ENCODE measurements at regions not wholly inside any gene's neighbourhood (a gene's known extent, or its start where the extent isn't known, plus 50 kb on each side); places are given as distances from the start of the nearest gene placed in this dataset.

GRCh38 chr3:150216041-150216811 lies 191.9 kb upstream of the TSC22D2 start:
- Histone ChIP-seq H3K4me2 (ENCODE audit: insufficient read depth in 1 of 2, low read depth in 2 of 2, low read length in 2 of 2) (no peak overlapping the region), H3K4me3 (ENCODE audit: extremely low read depth in 1 of 4, insufficient read depth in 2 of 4, low read depth in 3 of 4, low read length in 4 of 4) (no peak overlapping the region), H2BK12ac (ENCODE audit: low read depth, low read length) (peak overlapping the region; percentile 43; the same call in 1 of the 2 replicates), H4K91ac (replicated peaks; ENCODE audit: insufficient read length, low read length) (no peak overlapping the region), H3K27ac (ENCODE audit: low read depth, low read length) (no peak overlapping the region), H3K79me2 (ENCODE audit: control insufficient read depth in 1 of 2, insufficient read depth in 2 of 2, low read length in 2 of 2) (no peaks in the 10 kb centered on the region), H3K36me3 (ENCODE audit: control insufficient read depth in 2 of 4, insufficient read depth in 4 of 4, low read length in 3 of 4) (no peaks in the 10 kb centered on the region), H3K4ac (replicated peaks; ENCODE audit: insufficient read length, low read depth, low read length) (no peak overlapping the region), H3K4me1 (replicated peaks in 1 of 4; ENCODE audit: control insufficient read depth in 3 of 4, insufficient read depth in 4 of 4, low read length in 3 of 4) (peaks cover 0 to 6% (median 5%) of the 10 kb centered on the region in 4 experiments; a peak in 5 of 7 replicates), H4K5ac (ENCODE audit: insufficient read length, low read depth, low read length) (no peak overlapping the region), H2BK120ac (replicated peaks; ENCODE audit: low read depth, low read length) (no peak overlapping the region), H4K20me1 (replicated peaks in 1 of 2; ENCODE audit: control insufficient read depth in 1 of 2, insufficient read depth in 2 of 2, low read length in 2 of 2) (no peaks in the 10 kb centered on the region), H3K9me3 (ENCODE audit: insufficient read depth in 2 of 2, low read depth in 1 of 2, low read length in 1 of 2) (peaks cover 3 to 6% of the 10 kb centered on the region in 2 experiments; a peak in 3 of 4 replicates), H3K18ac (ENCODE audit: extremely low read depth, low read length) (no peak overlapping the region), H2BK20ac (ENCODE audit: low read length) (no peak overlapping the region), H3K23ac (ENCODE audit: insufficient read length) (no peak overlapping the region), H2AK5ac (ENCODE audit: low read depth, low read length) (no peak overlapping the region), H3K79me1 (ENCODE audit: low read depth, low read length) (no peaks in the 10 kb centered on the region; the same call in 1 of the 2 replicates), H3K56ac (replicated peaks; ENCODE audit: insufficient read length, low read depth, low read length) (no peak overlapping the region), H3K14ac (ENCODE audit: insufficient read length) (no peak overlapping the region), H4K8ac (ENCODE audit: extremely low read depth, insufficient read depth, low read length) (no peak overlapping the region; the same call in 1 of the 2 replicates), H2AFZ (ENCODE audit: low read length) (peak overlapping the region; percentile 26), H3K27me3 (replicated peaks in 1 of 4; ENCODE audit: control insufficient read depth in 3 of 4, extremely low read depth in 1 of 4, insufficient read depth in 3 of 4, low read length in 3 of 4) (no peaks in the 10 kb centered on the region), H3K9ac (replicated peaks in 1 of 4; ENCODE audit: extremely low read depth in 1 of 4, low read depth in 3 of 4, low read length in 3 of 4) (no peak overlapping the region; a peak in 1 of 7 replicates), H2BK15ac (ENCODE audit: low read length) (no peak overlapping the region), H3K23me2 (ENCODE audit: low read depth, low read length) (no peaks in the 10 kb centered on the region), H2BK5ac (ENCODE audit: low read depth, low read length) (no peak overlapping the region)
- ChIA-PET CTCF (ENCODE audit: partially characterized antibody) (interaction anchor here (0.6 to 6.8 kb wide), 16 partner anchors 8 to 280 kb away, joined by 3 to 75 read pairs (median 4); partner anchors contain the start of gene PFN2), POLR2A (ENCODE audit: partially characterized antibody) (interaction anchor here (0.5 to 1.5 kb wide), 5 partner anchors 14 to 389 kb away, joined by 3 to 9 read pairs (median 3); partner anchors contain the start of gene PFN2)
- FAIRE-seq (no peak), DNase-seq (ENCODE audit: low read depth in 1 of 2, low spot score in 2 of 2) (no peak)
- 79% methylated on average over 6 of the region's 6 CpGs; no CpG with 5 or more reads in 1 of the 2 experiments for whole genome bisulfite sequencing, 2 experiments (ENCODE audit: extremely low coverage in 1 of 2, insufficient coverage in 1 of 2, insufficient read length in 1 of 2, insufficient replicate concordance in 2 of 2, low coverage in 1 of 2, low lambda C conversion rate in 2 of 2, missing lambda C conversion rate in 1 of 2)
- TF ChIP-seq GTF2F1 (IDR thresholded peaks at IDR 0.05; ENCODE audit: borderline replicate concordance, low read depth, low read length) (no peak), SUZ12 (IDR thresholded peaks at IDR 0.05; ENCODE audit: low read length) (no peak), BRCA1 (IDR thresholded peaks at IDR 0.05; ENCODE audit: low read depth, low read length) (no peak), CEBPB (IDR thresholded peaks at IDR 0.05; ENCODE audit: low read depth, low read length) (no peak), JUN (IDR thresholded peaks at IDR 0.05; ENCODE audit: low read depth, low read length) (no peak)
